ENCODE measurements at regions not wholly inside any gene's neighbourhood (a gene's known extent, or its start where the extent isn't known, plus 50 kb on each side); places are given as distances from the start of the nearest gene placed in this dataset.
"Not testable (repeated sequence)": the region's sequence is repeated elsewhere in the genome, so short reads cannot be mapped to it uniquely, and the experiment has no call there.

DNA sequence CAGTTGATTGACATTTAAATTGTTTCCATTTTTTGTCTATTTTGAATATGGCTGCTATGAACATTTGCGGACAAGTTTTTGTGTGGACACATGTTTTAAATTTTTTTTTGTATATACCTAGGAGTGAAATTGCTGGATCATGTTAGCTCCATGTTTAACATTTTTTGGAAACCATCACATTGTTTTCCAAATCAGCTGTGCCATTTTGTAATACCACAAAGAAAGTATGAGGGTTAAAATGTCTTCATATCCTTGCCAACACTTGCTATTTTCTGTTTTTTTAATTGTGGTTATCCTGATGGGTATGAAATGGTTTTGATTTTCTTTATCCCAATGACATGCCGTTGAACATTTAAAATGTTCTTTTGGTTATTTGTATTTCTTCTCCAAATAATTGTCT lies 52.1 kb downstream of the CARTPT start:
- Histone ChIP-seq H3K9me3 (replicated peaks) (no peaks in the 10 kb centered on the region), H3K27me3 (replicated peaks) (peaks cover 3% of the 10 kb centered on the region; the same call in 1 of the 2 replicates), H3K4me3 (no peak overlapping the region), H3K36me3 (no peaks in the 10 kb centered on the region), H3K4me1 (replicated peaks) (no peaks in the 10 kb centered on the region), H3K27ac (no peak overlapping the region)
- DNase-seq (ENCODE audit: low read depth in 1 of 2, low spot score in 2 of 2) = no peak

GRCh38 chr5:71778678-71779276 lies 59.7 kb downstream of the CARTPT start:
- DNase-seq (ENCODE audit: low read depth in 1 of 2, low spot score in 2 of 2) = no peak
- Histone ChIP-seq H3K27me3 (replicated peaks) (peaks cover 8% of the 10 kb centered on the region; the same call in 1 of the 2 replicates), H3K36me3 (no peaks in the 10 kb centered on the region), H3K27ac (no peak overlapping the region), H3K9me3 (replicated peaks) (no peaks in the 10 kb centered on the region), H3K4me3 (no peak overlapping the region), H3K4me1 (replicated peaks) (peaks cover 11% of the 10 kb centered on the region)

GRCh38 chr5:71780597-71780996 lies 61.5 kb downstream of the CARTPT start:
- Histone ChIP-seq H3K4me1 (replicated peaks) (peaks cover 12% of the 10 kb centered on the region), H3K4me3 (no peak overlapping the region)
- DNase-seq (ENCODE audit: low read depth in 1 of 2, low spot score in 2 of 2) = no peak

GRCh38 chr5:71782393-71782770 lies 63.3 kb downstream of the CARTPT start:
- Histone ChIP-seq H3K9me3 (replicated peaks) (no peaks in the 10 kb centered on the region), H3K4me1 (replicated peaks) (peaks cover 12% of the 10 kb centered on the region), H3K4me3 (no peak overlapping the region), H3K27me3 (replicated peaks) (0 out of 2 replicates have a peak, but pooled peaks cover 4% of the 10 kb centered on the region), H3K27ac (no peak overlapping the region), H3K36me3 (no peaks in the 10 kb centered on the region)
- DNase-seq (ENCODE audit: low read depth in 1 of 2, low spot score in 2 of 2) = no peak

More at GRCh38 chr5:71780597-71780996, 61.5 kb downstream of the CARTPT start:
- Histone ChIP-seq H3K9me3 (replicated peaks) (no peaks in the 10 kb centered on the region), H3K36me3 (no peaks in the 10 kb centered on the region), H3K27me3 (replicated peaks) (0 out of 2 replicates have a peak, but pooled peaks cover 4% of the 10 kb centered on the region), H3K27ac (no peak overlapping the region)

- Histone ChIP-seq H3K36me3 (no peaks in the 10 kb centered on the region), H3K4me1 (replicated peaks) (peaks cover 12% of the 10 kb centered on the region), H3K9me3 (replicated peaks) (no peaks in the 10 kb centered on the region), H3K27me3 (replicated peaks) (no peaks in the 10 kb centered on the region), H3K4me3 (peak overlapping the region; percentile 25), H3K27ac (no peak overlapping the region)
- DNase-seq (ENCODE audit: low read depth in 1 of 2, low spot score in 2 of 2) = peak; percentile 79 to 83
Observed at GRCh38 chr5:71782771-71783770, 64.0 kb downstream of the CARTPT start.

DNA sequence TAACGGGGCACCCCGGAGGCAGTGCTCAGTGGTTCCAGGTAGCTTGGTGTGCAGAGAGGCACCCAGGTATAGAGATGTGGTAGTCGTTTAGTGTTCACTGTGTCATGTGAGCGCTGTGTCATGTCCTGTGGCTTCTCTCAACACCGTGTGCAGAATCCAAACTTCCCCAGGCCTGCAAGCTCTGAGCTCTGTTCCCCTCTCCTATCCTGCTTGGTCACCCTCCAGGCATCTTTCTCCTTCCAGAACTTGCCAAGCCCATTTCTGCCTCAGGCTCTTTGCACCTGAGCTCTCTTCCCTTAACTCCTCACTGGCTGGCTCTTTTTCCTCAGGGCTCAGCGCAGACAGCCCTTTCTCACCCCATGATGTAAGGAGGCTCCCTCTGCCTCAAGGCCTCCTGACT lies 64.8 kb downstream of the CARTPT start:
- H3K27me3 ChIP-seq (replicated peaks) = no peaks in the 10 kb centered on the region
- no peak for DNase-seq (ENCODE audit: low read depth in 1 of 2, low spot score in 2 of 2)
- H3K4me3 ChIP-seq = no peak overlapping the region
- no peaks in the 10 kb centered on the region for H3K9me3 ChIP-seq (replicated peaks)
- H3K36me3 ChIP-seq = no peaks in the 10 kb centered on the region
- H3K4me1 ChIP-seq (replicated peaks) = peaks cover 12% of the 10 kb centered on the region
- H3K27ac ChIP-seq = no peak overlapping the region

GRCh38 chr5:71786337-71787055 lies 67.4 kb downstream of the CARTPT start:
- Histone ChIP-seq H3K4me3 (no peak overlapping the region), H3K9me3 (replicated peaks) (no peaks in the 10 kb centered on the region), H3K36me3 (no peaks in the 10 kb centered on the region), H3K4me1 (replicated peaks) (peaks cover 12% of the 10 kb centered on the region), H3K27ac (no peak overlapping the region), H3K27me3 (replicated peaks) (no peaks in the 10 kb centered on the region)
- DNase-seq (ENCODE audit: low read depth in 1 of 2, low spot score in 2 of 2) = no peak

- H3K9me3 ChIP-seq (replicated peaks) = no peaks in the 10 kb centered on the region
- H3K4me1 ChIP-seq (replicated peaks) = peaks cover 2% of the 10 kb centered on the region; the same call in 1 of the 2 replicates
- DNase-seq (ENCODE audit: low read depth in 1 of 2, low spot score in 2 of 2) = no peak
- H3K36me3 ChIP-seq = no peaks in the 10 kb centered on the region
- H3K4me3 ChIP-seq = no peak overlapping the region
- H3K27me3 ChIP-seq (replicated peaks) = no peaks in the 10 kb centered on the region
- H3K27ac ChIP-seq = no peak overlapping the region
Observed at GRCh38 chr5:71788794-71789193, 69.7 kb downstream of the CARTPT start.

DNA sequence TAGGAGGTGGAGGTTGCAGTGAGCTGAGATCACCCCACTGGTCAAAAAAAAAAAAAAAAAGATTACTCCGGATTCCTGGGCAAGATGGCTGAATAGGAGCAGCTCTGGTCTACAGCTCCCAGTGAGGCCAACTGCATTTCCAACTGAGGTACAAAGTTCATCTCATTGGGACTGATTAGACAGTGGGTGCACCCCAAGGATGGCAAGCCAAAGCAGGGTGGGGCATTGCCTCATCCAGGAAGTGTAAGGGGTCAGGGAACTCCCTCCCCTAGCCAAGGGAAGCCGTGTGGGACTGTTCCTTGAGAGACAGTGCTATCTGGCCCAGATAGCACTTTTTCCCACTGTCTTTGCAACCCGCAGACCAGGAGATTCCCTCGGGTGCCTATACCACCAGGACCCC lies 70.7 kb downstream of the CARTPT start:
- Histone ChIP-seq H3K4me1 (replicated peaks) (no peaks in the 10 kb centered on the region), H3K36me3 (no peaks in the 10 kb centered on the region), H3K27me3 (replicated peaks) (no peaks in the 10 kb centered on the region), H3K4me3 (no peak overlapping the region), H3K9me3 (replicated peaks) (no peaks in the 10 kb centered on the region), H3K27ac (no peak overlapping the region)
- no peak for DNase-seq (ENCODE audit: low read depth in 1 of 2, low spot score in 2 of 2)

DNA sequence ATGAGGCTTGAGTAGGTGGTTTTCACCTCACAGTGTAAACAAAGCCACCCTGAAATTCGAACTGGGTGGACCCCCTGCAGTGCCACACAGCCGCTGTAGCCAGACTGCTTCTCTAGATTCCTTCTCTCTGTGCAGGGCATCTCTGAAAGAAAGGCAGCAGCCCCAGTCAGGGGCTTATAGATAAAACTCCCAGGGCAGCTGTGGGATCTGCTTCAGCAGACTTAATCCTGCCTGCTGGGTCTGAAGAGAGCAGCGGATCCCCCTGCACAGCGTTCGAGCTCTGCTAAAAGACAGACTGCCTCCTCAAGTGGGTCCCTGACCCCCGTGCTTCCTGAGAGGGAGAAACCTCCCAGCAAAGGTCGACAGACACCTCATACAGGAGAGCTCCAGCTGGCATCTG lies 71.4 kb downstream of the CARTPT start:
- Histone ChIP-seq H3K36me3 (no peaks in the 10 kb centered on the region), H3K4me3 (no peak overlapping the region), H3K27ac (no peak overlapping the region), H3K9me3 (replicated peaks) (no peaks in the 10 kb centered on the region), H3K27me3 (replicated peaks) (no peaks in the 10 kb centered on the region), H3K4me1 (replicated peaks) (no peaks in the 10 kb centered on the region)
- no peak for DNase-seq (ENCODE audit: low read depth in 1 of 2, low spot score in 2 of 2)

- not testable (repeated sequence) for H3K27me3 ChIP-seq (replicated peaks); H3K4me3 ChIP-seq; DNase-seq (ENCODE audit: low read depth in 1 of 2, low spot score in 2 of 2); H3K36me3 ChIP-seq; H3K27ac ChIP-seq; H3K9me3 ChIP-seq (replicated peaks); H3K4me1 ChIP-seq (replicated peaks)
Observed at GRCh38 chr5:71792041-71792440, 73.0 kb downstream of the CARTPT start.

- H3K36me3 ChIP-seq = no peaks in the 10 kb centered on the region
- no peak overlapping the region for H3K27ac ChIP-seq
- H3K4me1 ChIP-seq (replicated peaks) = no peaks in the 10 kb centered on the region
- no peak overlapping the region for H3K4me3 ChIP-seq
- H3K9me3 ChIP-seq (replicated peaks) = no peaks in the 10 kb centered on the region
- no peak for DNase-seq (ENCODE audit: low read depth in 1 of 2, low spot score in 2 of 2)
- H3K27me3 ChIP-seq (replicated peaks) = no peaks in the 10 kb centered on the region
Observed at GRCh38 chr5:71794061-71794695, 75.1 kb downstream of the CARTPT start.

GRCh38 chr5:71802673-71803072 lies 83.6 kb downstream of the CARTPT start:
- Histone ChIP-seq H3K27me3 (replicated peaks) (peaks cover 13% of the 10 kb centered on the region), H3K4me3 (no peak overlapping the region), H3K27ac (no peak overlapping the region), H3K4me1 (replicated peaks) (no peaks in the 10 kb centered on the region), H3K36me3 (no peaks in the 10 kb centered on the region), H3K9me3 (replicated peaks) (no peaks in the 10 kb centered on the region)
- no peak for DNase-seq (ENCODE audit: low read depth in 1 of 2, low spot score in 2 of 2)
